ENCODE measurements at regions not wholly inside any gene's neighbourhood (a gene's known extent, or its start where the extent isn't known, plus 50 kb on each side); places are given as distances from the start of the nearest gene placed in this dataset.
"Not testable (repeated sequence)": the region's sequence is repeated elsewhere in the genome, so short reads cannot be mapped to it uniquely, and the experiment has no call there.

GRCh38 chr12:125346362-125346761, 281.1 kb downstream of the AACS start:
- peak; percentile 87 for DNase-seq (ENCODE audit: low spot score)
- peak overlapping the region; percentile 45 for H3K4me3 ChIP-seq (ENCODE audit: low read depth, low read length, poor library complexity, severe bottlenecking)
- no peaks in the 10 kb centered on the region for H4K20me1 ChIP-seq (ENCODE audit: insufficient read depth, low read length)
- ChIA-PET CTCF (ENCODE audit: unreplicated experiment) (no interaction called here), POLR2A (no interaction called here)
- H3K36me3 ChIP-seq (ENCODE audit: insufficient read depth, low read length) = no peaks in the 10 kb centered on the region
- TF ChIP-seq, protein P1, sequence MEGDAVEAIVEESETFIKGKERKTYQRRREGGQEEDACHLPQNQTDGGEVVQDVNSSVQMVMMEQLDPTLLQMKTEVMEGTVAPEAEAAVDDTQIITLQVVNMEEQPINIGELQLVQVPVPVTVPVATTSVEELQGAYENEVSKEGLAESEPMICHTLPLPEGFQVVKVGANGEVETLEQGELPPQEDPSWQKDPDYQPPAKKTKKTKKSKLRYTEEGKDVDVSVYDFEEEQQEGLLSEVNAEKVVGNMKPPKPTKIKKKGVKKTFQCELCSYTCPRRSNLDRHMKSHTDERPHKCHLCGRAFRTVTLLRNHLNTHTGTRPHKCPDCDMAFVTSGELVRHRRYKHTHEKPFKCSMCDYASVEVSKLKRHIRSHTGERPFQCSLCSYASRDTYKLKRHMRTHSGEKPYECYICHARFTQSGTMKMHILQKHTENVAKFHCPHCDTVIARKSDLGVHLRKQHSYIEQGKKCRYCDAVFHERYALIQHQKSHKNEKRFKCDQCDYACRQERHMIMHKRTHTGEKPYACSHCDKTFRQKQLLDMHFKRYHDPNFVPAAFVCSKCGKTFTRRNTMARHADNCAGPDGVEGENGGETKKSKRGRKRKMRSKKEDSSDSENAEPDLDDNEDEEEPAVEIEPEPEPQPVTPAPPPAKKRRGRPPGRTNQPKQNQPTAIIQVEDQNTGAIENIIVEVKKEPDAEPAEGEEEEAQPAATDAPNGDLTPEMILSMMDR (conservative IDR thresholded peaks at IDR 0.05; ENCODE audit: low read length) = peak; percentile 84
- no peak for TF ChIP-seq EZH2phosphoT487 (IDR thresholded peaks at IDR 0.05; ENCODE audit: borderline replicate concordance, low read depth, low read length)
- H3K9me3 ChIP-seq (ENCODE audit: low read length) = no peaks in the 10 kb centered on the region
- H3K9me2 ChIP-seq (ENCODE audit: insufficient read depth, low read length) = no peaks in the 10 kb centered on the region
- intact Hi-C loops (cut with micrococcal nuclease; ENCODE audit: unreplicated experiment) = loop anchor here (1.0 to 5.0 kb wide), 3 partner anchors 57 to 426 kb away; no protein-coding TSS in a partner anchor
- H3K4me2 ChIP-seq (ENCODE audit: low read length) = peak overlapping the region; percentile 60
- BruUV-seq (replicated peaks) = no TSS peak
- H3K4me1 ChIP-seq (ENCODE audit: insufficient read depth, low read length, poor library complexity, severe bottlenecking) = peaks cover 31% of the 10 kb centered on the region
- peak overlapping the region; percentile 71 for H2AFZ ChIP-seq (ENCODE audit: low read length)
- no peaks in the 10 kb centered on the region for H3K79me2 ChIP-seq (ENCODE audit: insufficient read depth, low read depth, low read length)
- H3K27ac ChIP-seq (ENCODE audit: low read depth, low read length, poor library complexity, severe bottlenecking) = peak overlapping the region; percentile 45

- Histone ChIP-seq H3K79me2 (ENCODE audit: insufficient read depth, low read depth, low read length) (no peaks in the 10 kb centered on the region), H2AFZ (ENCODE audit: low read length) (no peak overlapping the region), H3K4me2 (ENCODE audit: low read length) (no peak overlapping the region), H3K27ac (ENCODE audit: low read depth, low read length, poor library complexity, severe bottlenecking) (no peak overlapping the region), H3K9me2 (ENCODE audit: insufficient read depth, low read length) (no peaks in the 10 kb centered on the region), H3K4me1 (ENCODE audit: insufficient read depth, low read length, poor library complexity, severe bottlenecking) (peaks cover 7% of the 10 kb centered on the region), H4K20me1 (ENCODE audit: insufficient read depth, low read length) (no peaks in the 10 kb centered on the region), H3K36me3 (ENCODE audit: insufficient read depth, low read length) (no peaks in the 10 kb centered on the region), H3K9me3 (ENCODE audit: low read length) (peaks cover 5% of the 10 kb centered on the region; the same call in 1 of the 2 replicates), H3K4me3 (ENCODE audit: low read depth, low read length, poor library complexity, severe bottlenecking) (no peak overlapping the region)
- no peak for DNase-seq (ENCODE audit: low spot score)
- POLR2A ChIA-PET = interaction anchor here (0.5 kb wide), 1 partner anchor 133 kb away, joined by 7 read pairs; no protein-coding TSS in a partner anchor
- CTCF ChIA-PET (ENCODE audit: unreplicated experiment) = no interaction called here
- TF ChIP-seq, protein P1 (conservative IDR thresholded peaks at IDR 0.05; ENCODE audit: low read length) = peak; percentile 57
- TF ChIP-seq EZH2phosphoT487 (IDR thresholded peaks at IDR 0.05; ENCODE audit: borderline replicate concordance, low read depth, low read length) = no peak
- intact Hi-C loops (cut with micrococcal nuclease; ENCODE audit: unreplicated experiment) = no loop called here
- BruUV-seq (replicated peaks) = no TSS peak
Measured at GRCh38 chr12:125351788-125352187, 286.6 kb downstream of the AACS start.

GRCh38 chr12:125353002-125353401, 287.8 kb downstream of the AACS start:
- BruUV-seq (replicated peaks); H3K4me3 ChIP-seq (ENCODE audit: low read depth, low read length, poor library complexity, severe bottlenecking); H3K27ac ChIP-seq (ENCODE audit: low read depth, low read length, poor library complexity, severe bottlenecking); H3K9me2 ChIP-seq (ENCODE audit: insufficient read depth, low read length); H3K4me2 ChIP-seq (ENCODE audit: low read length); H3K36me3 ChIP-seq (ENCODE audit: insufficient read depth, low read length); intact Hi-C loops (cut with micrococcal nuclease; ENCODE audit: unreplicated experiment); DNase-seq (ENCODE audit: low spot score); H3K79me2 ChIP-seq (ENCODE audit: insufficient read depth, low read depth, low read length); H3K4me1 ChIP-seq (ENCODE audit: insufficient read depth, low read length, poor library complexity, severe bottlenecking); H3K9me3 ChIP-seq (ENCODE audit: low read length); POLR2A ChIA-PET; H2AFZ ChIP-seq (ENCODE audit: low read length); H4K20me1 ChIP-seq (ENCODE audit: insufficient read depth, low read length): not testable (repeated sequence)
- CTCF ChIA-PET (ENCODE audit: unreplicated experiment) = interaction anchor here (0.5 kb wide), 1 partner anchor 227 kb away, joined by 3 read pairs; no protein-coding TSS in a partner anchor
